AG09309 (cell line): ENCODE measurements at regions not wholly inside any gene's neighbourhood (a gene's known extent, or its start where the extent isn't known, plus 50 kb on each side); places are given as distances from the start of the nearest gene placed in this dataset.

Experiments
- DNase-seq: peaks from one replicate; pipeline ENCODE4 v3.0.0-alpha.2; 2010; ENCODE audit warnings: low read depth
- H3K4me3 ChIP-seq: 2 replicates; pipeline ENCODE4 v1.5.1; 2011; ENCODE audit warnings: mild to moderate bottlenecking, low read depth, low read length, moderate library complexity; ENCODE audit not compliant: control insufficient read depth
- TF ChIP-seq, protein P1 (sequence below): IDR thresholded peaks from 2 replicates; pipeline ENCODE4 v1.5.1; 2011; ENCODE audit warnings: mild to moderate bottlenecking, low read depth, low read length, inconsistent platforms; ENCODE audit not compliant: insufficient read depth, control insufficient read depth; ENCODE audit errors: missing control alignments

GRCh38 chr18:75773618-75774017 lies 346.1 kb upstream of the SMIM21 start:
- TF ChIP-seq, protein P1, sequence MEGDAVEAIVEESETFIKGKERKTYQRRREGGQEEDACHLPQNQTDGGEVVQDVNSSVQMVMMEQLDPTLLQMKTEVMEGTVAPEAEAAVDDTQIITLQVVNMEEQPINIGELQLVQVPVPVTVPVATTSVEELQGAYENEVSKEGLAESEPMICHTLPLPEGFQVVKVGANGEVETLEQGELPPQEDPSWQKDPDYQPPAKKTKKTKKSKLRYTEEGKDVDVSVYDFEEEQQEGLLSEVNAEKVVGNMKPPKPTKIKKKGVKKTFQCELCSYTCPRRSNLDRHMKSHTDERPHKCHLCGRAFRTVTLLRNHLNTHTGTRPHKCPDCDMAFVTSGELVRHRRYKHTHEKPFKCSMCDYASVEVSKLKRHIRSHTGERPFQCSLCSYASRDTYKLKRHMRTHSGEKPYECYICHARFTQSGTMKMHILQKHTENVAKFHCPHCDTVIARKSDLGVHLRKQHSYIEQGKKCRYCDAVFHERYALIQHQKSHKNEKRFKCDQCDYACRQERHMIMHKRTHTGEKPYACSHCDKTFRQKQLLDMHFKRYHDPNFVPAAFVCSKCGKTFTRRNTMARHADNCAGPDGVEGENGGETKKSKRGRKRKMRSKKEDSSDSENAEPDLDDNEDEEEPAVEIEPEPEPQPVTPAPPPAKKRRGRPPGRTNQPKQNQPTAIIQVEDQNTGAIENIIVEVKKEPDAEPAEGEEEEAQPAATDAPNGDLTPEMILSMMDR: no peak
- no peak for DNase-seq
- H3K4me3 ChIP-seq: no peak overlapping the region

DNA sequence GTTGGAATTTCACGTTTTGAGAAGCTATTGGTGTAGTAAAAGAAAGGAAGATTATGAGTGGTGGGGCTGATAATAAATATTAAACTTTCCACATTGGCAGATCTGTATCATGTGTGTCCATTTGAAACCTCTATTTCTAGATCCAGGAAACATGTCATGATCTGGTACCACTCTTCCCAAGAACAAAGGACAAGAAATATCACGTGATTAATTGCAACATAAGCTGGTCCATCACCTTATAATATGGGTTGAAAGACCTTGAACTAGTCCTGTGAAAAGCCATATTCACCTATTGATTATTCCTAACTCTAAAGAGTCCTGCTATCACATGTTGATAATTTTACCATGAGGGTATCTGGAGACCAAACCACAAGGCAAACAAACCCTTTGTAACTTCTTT lies 335.3 kb upstream of the SMIM21 start:
- DNase-seq: no peak
- TF ChIP-seq, protein P1: no peak

DNA sequence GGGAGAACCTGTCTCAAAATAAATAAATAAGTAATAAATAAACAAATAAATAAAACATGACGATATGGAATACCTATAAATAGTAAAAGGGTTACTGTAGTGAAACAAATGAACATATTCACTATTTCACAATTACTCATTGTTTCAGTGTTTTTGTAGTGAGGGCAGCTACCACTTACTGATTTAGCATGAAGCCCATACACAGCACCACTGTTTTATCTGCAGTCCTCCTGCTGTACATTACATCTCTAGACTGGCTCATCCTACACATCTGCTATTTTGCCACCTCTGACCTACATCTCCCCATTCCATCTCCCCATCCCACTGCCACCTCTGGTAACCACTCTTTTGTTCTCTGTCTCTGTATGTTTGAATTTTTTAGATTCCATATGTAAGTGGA lies 332.7 kb upstream of the SMIM21 start:
- TF ChIP-seq, protein P1: no peak
- no peak for DNase-seq

More for the DNA sequence above, 335.3 kb upstream of the SMIM21 start:
- H3K4me3 ChIP-seq: no peak overlapping the region

DNA sequence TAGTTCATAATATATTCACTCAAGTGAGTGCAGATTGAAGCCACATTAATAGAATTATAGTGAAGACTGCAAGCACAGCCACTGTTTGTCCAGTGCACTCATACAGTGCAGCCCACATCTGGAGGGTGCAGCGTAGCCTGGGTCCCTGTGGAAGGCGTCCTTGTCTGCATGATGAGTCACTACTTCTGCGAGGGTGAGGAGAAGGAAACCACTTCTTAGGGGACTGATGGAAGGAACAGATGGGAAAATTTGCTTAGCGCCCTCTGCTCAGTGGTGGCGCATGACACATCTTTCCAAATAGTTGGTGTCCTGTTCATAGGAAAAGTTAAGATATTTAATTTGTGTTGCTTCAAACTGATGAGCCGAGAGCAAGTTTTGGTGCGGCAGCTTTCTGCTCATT lies 330.4 kb upstream of the SMIM21 start:
- H3K4me3 ChIP-seq: no peak overlapping the region
- no peak for DNase-seq
- TF ChIP-seq, protein P1: no peak

More for the DNA sequence above, 332.7 kb upstream of the SMIM21 start:
- H3K4me3 ChIP-seq: no peak overlapping the region

- TF ChIP-seq, protein P1: no peak
- DNase-seq: no peak
- no peak overlapping the region for H3K4me3 ChIP-seq
Measured at GRCh38 chr18:75754433-75754832, 326.9 kb upstream of the SMIM21 start.

DNA sequence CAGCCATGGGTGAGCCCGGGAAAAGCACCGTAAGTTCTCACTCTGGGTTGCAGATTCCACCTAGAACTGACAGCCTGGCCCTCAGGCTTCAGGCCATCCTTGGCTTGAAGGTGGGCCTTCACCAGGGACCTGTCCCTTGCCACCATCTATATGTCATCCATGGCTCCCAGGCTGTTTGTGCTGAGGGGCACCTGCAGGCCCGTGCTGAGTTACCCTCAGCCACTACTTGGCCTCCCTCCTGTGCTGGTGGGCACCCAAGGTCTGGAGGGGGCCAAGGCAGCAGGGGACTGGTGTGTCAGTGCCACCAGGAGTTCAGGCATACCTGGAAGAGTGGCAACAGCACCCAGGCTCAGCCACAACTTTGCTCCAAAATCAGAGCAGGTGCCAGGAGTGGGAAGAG lies 326.2 kb upstream of the SMIM21 start:
- TF ChIP-seq, protein P1: no peak
- no peak overlapping the region for H3K4me3 ChIP-seq
- no peak for DNase-seq

DNA sequence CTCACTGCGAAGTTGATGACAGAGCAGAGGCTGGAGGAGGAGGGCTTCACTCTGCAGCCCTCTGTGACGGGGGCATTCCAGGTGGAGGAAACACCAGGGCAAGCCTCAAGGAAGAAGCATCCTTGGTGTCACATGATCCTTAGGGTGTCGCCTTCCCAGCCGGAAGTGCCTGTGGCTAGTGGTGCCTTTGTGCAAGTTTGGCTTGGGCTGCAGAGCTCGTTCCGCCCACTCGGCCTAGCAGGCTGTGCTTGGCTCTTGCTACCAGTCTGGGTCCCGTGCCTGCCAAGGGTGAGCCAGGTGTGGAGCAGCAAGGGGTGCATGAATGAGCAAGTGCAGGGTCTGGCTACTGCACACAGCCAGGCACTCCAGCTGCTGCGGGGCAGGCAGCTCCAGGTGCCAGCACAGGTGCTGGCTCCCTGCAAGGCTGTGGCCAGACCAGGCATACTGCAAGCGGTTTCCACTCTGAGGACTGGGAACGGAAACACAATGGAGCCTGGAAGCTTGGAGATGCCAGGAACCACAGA lies 325.3 kb upstream of the SMIM21 start:
- TF ChIP-seq, protein P1: no peak
- no peak for DNase-seq
- no peak overlapping the region for H3K4me3 ChIP-seq
